Calu3 (cell line): ENCODE measurements at regions not wholly inside any gene's neighbourhood (a gene's known extent, or its start where the extent isn't known, plus 50 kb on each side); places are given as distances from the start of the nearest gene placed in this dataset.

Source experiments
- BruUV-seq: library from RNA; stranded (reverse); fragments of 400-500 nt; replicated peaks from 2 replicates; lab custom pipeline; 2021; lab: Mats Ljungman, UMichigan
- CTCF ChIA-PET: fragments of 300-600 bp; sonication (Branson Sonifier 250); formaldehyde crosslinking; loops from one replicate; lab custom pipeline; 2022; ENCODE audit warnings: antibody characterized with exemption; lab: Charles Lee
- DNase-seq: peaks from one replicate; pipeline ENCODE4 v3.0.0; 2022
- H3K27ac Mint-ChIP-seq: one replicate; pipeline ENCODE4 v1.8.0; 2022; ENCODE audit warnings: mixed read lengths; ENCODE audit not compliant: unreplicated experiment
- H3K27me3 Mint-ChIP-seq: one replicate; pipeline ENCODE4 v1.8.0; 2022; ENCODE audit warnings: mixed read lengths; ENCODE audit not compliant: unreplicated experiment
- H3K36me3 Mint-ChIP-seq: one replicate; pipeline ENCODE4 v1.8.0; 2022; ENCODE audit warnings: mild to moderate bottlenecking, moderate library complexity, mixed read lengths; ENCODE audit not compliant: insufficient read depth, unreplicated experiment
- H3K4me1 Mint-ChIP-seq: one replicate; pipeline ENCODE4 v1.8.0; 2022; ENCODE audit warnings: mild to moderate bottlenecking, low read depth, mixed read lengths; ENCODE audit not compliant: unreplicated experiment
- H3K4me3 Mint-ChIP-seq: one replicate; pipeline ENCODE4 v1.8.0; 2022; ENCODE audit warnings: mild to moderate bottlenecking, low read depth, moderate library complexity, mixed read lengths; ENCODE audit not compliant: unreplicated experiment
- H3K9me3 Mint-ChIP-seq: one replicate; pipeline ENCODE4 v1.8.0; 2022; ENCODE audit warnings: low read depth, mixed read lengths; ENCODE audit not compliant: unreplicated experiment
- intact Hi-C: fragments of 100-400 bp; cut with micrococcal nuclease; formaldehyde crosslinking; loops from one replicate; pipeline ENCODE4 v1.10.0; 2022; ENCODE audit not compliant: unreplicated experiment
- TF ChIP-seq, protein P1 (sequence below): fragments of 200-600 bp; IDR thresholded peaks from one replicate; pipeline ENCODE4 v1.8.0; 2022; ENCODE audit warnings: antibody characterized with exemption; ENCODE audit not compliant: unreplicated experiment

- no TSS peak for BruUV-seq
- TF ChIP-seq, protein P1, sequence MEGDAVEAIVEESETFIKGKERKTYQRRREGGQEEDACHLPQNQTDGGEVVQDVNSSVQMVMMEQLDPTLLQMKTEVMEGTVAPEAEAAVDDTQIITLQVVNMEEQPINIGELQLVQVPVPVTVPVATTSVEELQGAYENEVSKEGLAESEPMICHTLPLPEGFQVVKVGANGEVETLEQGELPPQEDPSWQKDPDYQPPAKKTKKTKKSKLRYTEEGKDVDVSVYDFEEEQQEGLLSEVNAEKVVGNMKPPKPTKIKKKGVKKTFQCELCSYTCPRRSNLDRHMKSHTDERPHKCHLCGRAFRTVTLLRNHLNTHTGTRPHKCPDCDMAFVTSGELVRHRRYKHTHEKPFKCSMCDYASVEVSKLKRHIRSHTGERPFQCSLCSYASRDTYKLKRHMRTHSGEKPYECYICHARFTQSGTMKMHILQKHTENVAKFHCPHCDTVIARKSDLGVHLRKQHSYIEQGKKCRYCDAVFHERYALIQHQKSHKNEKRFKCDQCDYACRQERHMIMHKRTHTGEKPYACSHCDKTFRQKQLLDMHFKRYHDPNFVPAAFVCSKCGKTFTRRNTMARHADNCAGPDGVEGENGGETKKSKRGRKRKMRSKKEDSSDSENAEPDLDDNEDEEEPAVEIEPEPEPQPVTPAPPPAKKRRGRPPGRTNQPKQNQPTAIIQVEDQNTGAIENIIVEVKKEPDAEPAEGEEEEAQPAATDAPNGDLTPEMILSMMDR, result no peak
- CTCF ChIA-PET, result no interaction called here
- no peak for DNase-seq
- H3K4me3 Mint-ChIP-seq, result no peak overlapping the region
- intact Hi-C loops, result no loop called here
- H3K36me3 Mint-ChIP-seq, result no peaks in the 10 kb centered on the region
- no peaks in the 10 kb centered on the region for H3K4me1 Mint-ChIP-seq
- peaks cover 3% of the 10 kb centered on the region for H3K9me3 Mint-ChIP-seq
- no peaks in the 10 kb centered on the region for H3K27me3 Mint-ChIP-seq
- H3K27ac Mint-ChIP-seq, result no peak overlapping the region
Measured at GRCh38 chr20:60330461-60330860, 372.2 kb downstream of the CDH26 start.

DNA sequence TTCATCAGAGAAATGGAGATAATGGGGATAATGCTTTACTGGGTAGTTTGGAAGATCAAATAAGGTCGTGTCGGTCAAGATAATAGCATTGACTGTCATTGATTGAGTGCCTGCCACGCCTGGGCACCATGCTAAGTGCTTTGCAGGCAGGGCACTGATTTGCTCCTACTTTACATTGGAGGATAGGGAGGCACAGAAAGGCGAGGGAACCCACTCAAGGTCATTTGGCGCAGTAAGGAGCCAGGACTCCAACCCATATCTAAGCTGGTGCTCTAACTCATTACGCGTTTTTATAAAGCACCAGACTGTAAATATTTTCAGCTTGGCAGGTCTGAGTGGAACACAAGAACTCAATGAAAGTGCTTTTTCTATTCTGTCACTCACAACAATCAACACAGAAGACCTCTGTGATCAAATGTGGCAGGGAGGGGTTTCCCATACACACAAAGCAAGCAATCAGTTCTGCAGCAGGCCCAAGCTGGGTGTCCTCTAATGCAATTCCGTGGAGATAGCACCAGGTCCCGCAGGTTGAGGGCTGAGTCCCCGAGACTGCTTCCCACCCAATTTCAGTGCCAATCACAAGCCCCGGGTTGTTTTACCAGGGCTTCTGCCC is 373.6 kb downstream of the CDH26 start:
- no peak overlapping the region for H3K27ac Mint-ChIP-seq

DNA sequence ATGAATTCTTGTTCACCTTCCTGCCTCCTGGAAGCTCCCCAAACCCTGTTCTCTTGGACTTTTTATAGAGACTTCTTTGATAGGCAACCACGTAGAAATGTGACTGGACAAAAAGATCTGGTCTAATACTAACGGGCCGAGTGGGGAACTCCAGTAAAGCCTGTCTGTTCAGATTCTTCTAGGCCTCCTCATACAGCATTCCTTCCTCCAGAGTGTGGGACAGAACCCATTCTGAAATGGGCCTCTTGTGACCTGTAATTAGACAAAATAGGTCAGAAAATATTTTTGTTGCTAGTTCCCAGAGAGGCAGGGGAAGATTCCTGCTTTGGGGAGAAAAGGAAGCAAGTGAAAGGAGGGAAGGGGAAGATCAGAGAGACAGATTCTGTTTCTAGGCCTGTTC is 374.3 kb downstream of the CDH26 start:
- Mint-ChIP-seq H3K27ac (no peak overlapping the region), H3K4me1 (no peaks in the 10 kb centered on the region), H3K4me3 (no peak overlapping the region), H3K9me3 (peaks cover 3% of the 10 kb centered on the region), H3K36me3 (no peaks in the 10 kb centered on the region), H3K27me3 (no peaks in the 10 kb centered on the region)
- intact Hi-C loops, result no loop called here
- DNase-seq, result no peak
- CTCF ChIA-PET, result no interaction called here
- BruUV-seq, result no TSS peak
- TF ChIP-seq, protein P1, result no peak

More for the DNA sequence above, 373.6 kb downstream of the CDH26 start:
- H3K9me3 Mint-ChIP-seq, result peaks cover 3% of the 10 kb centered on the region
- DNase-seq, result no peak
- BruUV-seq, result no TSS peak
- no peaks in the 10 kb centered on the region for H3K36me3 Mint-ChIP-seq
- no peaks in the 10 kb centered on the region for H3K4me1 Mint-ChIP-seq
- TF ChIP-seq, protein P1, result no peak
- CTCF ChIA-PET, result no interaction called here
- H3K27me3 Mint-ChIP-seq, result no peaks in the 10 kb centered on the region
- intact Hi-C loops, result no loop called here
- no peak overlapping the region for H3K4me3 Mint-ChIP-seq

- Mint-ChIP-seq H3K9me3 (peaks cover 6% of the 10 kb centered on the region), H3K27me3 (no peaks in the 10 kb centered on the region), H3K36me3 (no peaks in the 10 kb centered on the region), H3K4me1 (no peaks in the 10 kb centered on the region), H3K4me3 (no peak overlapping the region), H3K27ac (no peak overlapping the region)
- CTCF ChIA-PET, result no interaction called here
- no TSS peak for BruUV-seq
- intact Hi-C loops, result no loop called here
- TF ChIP-seq, protein P1, result no peak
- DNase-seq, result no peak
Measured at GRCh38 chr20:60334911-60335310, 376.7 kb downstream of the CDH26 start.
